ENCODE measurements at regions not wholly inside any gene's neighbourhood (a gene's known extent, or its start where the extent isn't known, plus 50 kb on each side); places are given as distances from the start of the nearest gene placed in this dataset.

DNA sequence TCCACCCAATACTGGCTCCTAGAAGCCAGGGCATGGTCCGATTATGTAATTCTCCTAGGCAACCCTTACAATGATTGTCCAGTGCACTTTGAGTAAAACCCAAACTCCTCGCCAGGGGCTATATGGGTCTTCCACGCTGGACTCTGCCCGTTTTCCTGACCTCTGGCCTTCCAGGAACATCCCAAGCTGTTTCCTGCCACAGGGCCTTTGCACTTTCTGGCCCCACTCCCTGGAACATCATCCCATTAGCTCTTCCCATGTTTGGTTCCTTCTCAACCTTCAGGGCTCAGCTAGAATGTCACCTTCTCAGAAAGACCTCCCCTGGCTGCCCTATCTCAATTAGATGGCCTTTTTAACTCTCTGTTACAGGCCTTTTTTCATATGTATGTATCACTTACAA lies 85.4 kb downstream of the IRF2BPL start:
- 70% methylated on average over 4 of the region's 4 CpGs for WGBS (ENCODE audit: insufficient coverage, insufficient replicate concordance, low lambda C conversion rate, missing lambda C conversion rate)
- Histone ChIP-seq H3K4me2 (ENCODE audit: control insufficient read depth, insufficient read depth) (no peak overlapping the region), H3K9ac (ENCODE audit: control insufficient read depth, insufficient read depth, low read length) (no peak overlapping the region), H3K36me3 (ENCODE audit: control insufficient read depth in 2 of 2, insufficient read depth in 2 of 2, low read length in 1 of 2) (no peaks in the 10 kb centered on the region), H3K4me1 (ENCODE audit: control insufficient read depth, insufficient read depth, low read length) (peaks cover 28% of the 10 kb centered on the region), H3K9me3 (replicated peaks; ENCODE audit: control insufficient read depth, insufficient read depth, low read length) (no peaks in the 10 kb centered on the region), H3K4me3 (no peak overlapping the region), H2AFZ (ENCODE audit: control insufficient read depth, low read depth, low read length) (no peak overlapping the region), H3K27ac (ENCODE audit: control insufficient read depth, insufficient read depth) (no peak overlapping the region; the same call in 1 of the 2 replicates), H3K27me3 (replicated peaks in 1 of 2; ENCODE audit: control insufficient read depth in 2 of 2, insufficient read depth in 2 of 2, low read length in 1 of 2) (no peaks in the 10 kb centered on the region), H3K79me2 (ENCODE audit: control insufficient read depth, insufficient read depth, low read length) (no peaks in the 10 kb centered on the region), H4K20me1 (ENCODE audit: control insufficient read depth, insufficient read depth) (no peaks in the 10 kb centered on the region)
- RAD21 ChIA-PET (ENCODE audit: unreplicated experiment) = interaction anchor here (1.1 to 11.9 kb wide), 22 partner anchors 10 to 182 kb away, joined by 3 to 285 read pairs (median 9); partner anchors contain the start of gene IRF2BPL
- BruUV-seq (replicated peaks) = no TSS peak
- CTCF ChIA-PET = interaction anchor here (0.6 to 8.1 kb wide), 19 partner anchors 9 to 150 kb away, joined by 3 to 189 read pairs (median 5); partner anchors contain the start of gene IRF2BPL
- DNase-seq (ENCODE audit: low read depth, low spot score) = no peak
- FAIRE-seq = no peak
- in situ Hi-C loops (cut with MboI) = no loop called here
- SMC1A ChIA-PET (ENCODE audit: uncharacterized antibody, unreplicated experiment) = interaction anchor here (0.9 to 12.3 kb wide), 19 partner anchors 10 to 153 kb away, joined by 3 to 233 read pairs (median 9); no protein-coding TSS in a partner anchor
- POLR2A ChIA-PET = interaction anchor here (0.8 to 7.0 kb wide), 12 partner anchors 11 to 110 kb away, joined by 3 to 95 read pairs (median 8); no protein-coding TSS in a partner anchor
- no peak for ATAC-seq
- intact Hi-C loops (cut with micrococcal nuclease; ENCODE audit: unreplicated experiment) = no loop called here
- TF ChIP-seq CEBPZ (IDR thresholded peaks at IDR 0.05; ENCODE audit: low read depth, low read length) (no peak), PKNOX1 (IDR thresholded peaks at IDR 0.05) (no peak), CUX1 (IDR thresholded peaks at IDR 0.05; ENCODE audit: insufficient replicate concordance, low read depth, low read length) (no peak), FOS (IDR thresholded peaks at IDR 0.05; ENCODE audit: borderline replicate concordance, extremely low read depth, insufficient read length) (no peak), CBX3 (IDR thresholded peaks at IDR 0.05; ENCODE audit: borderline replicate concordance, low read depth) (no peak), SPI1 (IDR thresholded peaks at IDR 0.05; ENCODE audit: borderline replicate concordance, insufficient read depth, low read depth, low read length) (no peak), REST (IDR thresholded peaks at IDR 0.05; ENCODE audit: low read depth, low read length) (no peak), MTA3 (IDR thresholded peaks at IDR 0.05; ENCODE audit: borderline replicate concordance, low read length) (no peak), CHD2 (IDR thresholded peaks at IDR 0.05; ENCODE audit: borderline replicate concordance, low read depth, low read length) (no peak), NBN (IDR thresholded peaks at IDR 0.05) (no peak)

All from GM12878 (cell line).